ENCODE measurements at regions not wholly inside any gene's neighbourhood (a gene's known extent, or its start where the extent isn't known, plus 50 kb on each side); places are given as distances from the start of the nearest gene placed in this dataset.

DNA sequence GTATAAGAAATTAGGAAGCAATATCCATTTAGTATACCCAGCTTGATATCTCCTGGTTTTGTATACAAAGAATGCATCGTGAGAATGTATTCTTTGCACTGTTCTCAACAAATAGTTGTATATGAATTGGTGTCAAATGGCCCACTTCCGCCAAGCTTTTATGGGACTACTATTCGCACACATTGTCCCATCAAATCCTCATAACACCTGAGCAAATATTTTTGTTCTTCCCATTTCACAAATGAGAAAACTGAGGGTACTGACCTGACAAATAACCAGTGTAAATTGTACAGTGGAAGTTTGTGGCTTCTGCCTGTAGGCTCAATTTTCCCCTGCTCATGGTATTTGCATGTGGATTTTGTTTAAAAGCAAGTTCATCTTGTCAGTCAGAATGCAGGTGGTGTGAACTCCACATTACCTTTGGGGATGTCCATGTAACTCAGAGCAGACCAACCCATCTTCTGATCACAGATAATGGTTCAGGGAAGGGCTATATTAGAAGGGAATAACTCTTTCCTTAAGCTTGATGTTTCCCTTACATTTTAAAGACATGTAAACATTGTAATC is 51.5 kb upstream of the FAM241A start:
- TF ChIP-seq, protein P1, sequence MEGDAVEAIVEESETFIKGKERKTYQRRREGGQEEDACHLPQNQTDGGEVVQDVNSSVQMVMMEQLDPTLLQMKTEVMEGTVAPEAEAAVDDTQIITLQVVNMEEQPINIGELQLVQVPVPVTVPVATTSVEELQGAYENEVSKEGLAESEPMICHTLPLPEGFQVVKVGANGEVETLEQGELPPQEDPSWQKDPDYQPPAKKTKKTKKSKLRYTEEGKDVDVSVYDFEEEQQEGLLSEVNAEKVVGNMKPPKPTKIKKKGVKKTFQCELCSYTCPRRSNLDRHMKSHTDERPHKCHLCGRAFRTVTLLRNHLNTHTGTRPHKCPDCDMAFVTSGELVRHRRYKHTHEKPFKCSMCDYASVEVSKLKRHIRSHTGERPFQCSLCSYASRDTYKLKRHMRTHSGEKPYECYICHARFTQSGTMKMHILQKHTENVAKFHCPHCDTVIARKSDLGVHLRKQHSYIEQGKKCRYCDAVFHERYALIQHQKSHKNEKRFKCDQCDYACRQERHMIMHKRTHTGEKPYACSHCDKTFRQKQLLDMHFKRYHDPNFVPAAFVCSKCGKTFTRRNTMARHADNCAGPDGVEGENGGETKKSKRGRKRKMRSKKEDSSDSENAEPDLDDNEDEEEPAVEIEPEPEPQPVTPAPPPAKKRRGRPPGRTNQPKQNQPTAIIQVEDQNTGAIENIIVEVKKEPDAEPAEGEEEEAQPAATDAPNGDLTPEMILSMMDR (IDR thresholded peaks at IDR 0.05 in 4 of 5, conservative IDR thresholded peaks at IDR 0.05 in 1 of 5), result no peak
- no peak for TF ChIP-seq POLR2A (IDR thresholded peaks at IDR 0.05)
